Suprapubic skin (tissue), 4 donors: ENCODE measurements at regions not wholly inside any gene's neighbourhood (a gene's known extent, or its start where the extent isn't known, plus 50 kb on each side); places are given as distances from the start of the nearest gene placed in this dataset.

ENCODE experiments used
- DNase-seq, 2 donors: peaks; one replicate each; pipeline ENCODE4 v3.0.0-alpha.2; 2019; ENCODE audit warnings: low spot score in 2 of 2
- H3K27ac ChIP-seq: fragments of 200-600 bp; sonication (generic); one replicate; pipeline ENCODE4 v1.5.1; 2019
- H3K27me3 ChIP-seq: fragments of 200-600 bp; sonication (generic); one replicate; pipeline ENCODE4 v1.5.1; 2019
- H3K36me3 ChIP-seq: fragments of 200-600 bp; sonication (generic); one replicate; pipeline ENCODE4 v1.5.1; 2019
- H3K4me1 ChIP-seq: fragments of 200-600 bp; sonication (generic); one replicate; pipeline ENCODE4 v1.5.1; 2019
- H3K4me3 ChIP-seq: fragments of 200-600 bp; sonication (generic); one replicate; pipeline ENCODE4 v1.5.1; 2019; ENCODE audit warnings: mild to moderate bottlenecking
- H3K9me3 ChIP-seq: fragments of 200-600 bp; sonication (generic); one replicate; pipeline ENCODE4 v1.5.1; 2019
- CTCF ChIP-seq, 2 donors: fragments of 200-600 bp in 1 of 2; fragments of 450-650 bp in 1 of 2; sonication (generic) in 1 of 2; IDR thresholded peaks; one replicate each; pipeline ENCODE4 v1.5.1; 2016 to 2019; ENCODE audit warnings: antibody characterized with exemption in 2 of 2, mild to moderate bottlenecking in 1 of 2, moderate library complexity in 1 of 2
- EP300 ChIP-seq: sonication (generic); formaldehyde crosslinking; IDR thresholded peaks from one replicate; pipeline ENCODE4 v1.6.1; 2017; ENCODE audit warnings: antibody characterized with exemption
- POLR2A ChIP-seq, 2 donors: fragments of 450-650 bp; IDR thresholded peaks; one replicate each; pipeline ENCODE4 v1.6.1; 2017; ENCODE audit warnings: antibody characterized with exemption in 2 of 2, mild to moderate bottlenecking in 2 of 2, moderate library complexity in 2 of 2
- POLR2AphosphoS5 ChIP-seq, 3 donors: sonication (generic); formaldehyde crosslinking; IDR thresholded peaks; one replicate each; pipeline ENCODE4 v1.6.1; 2017; ENCODE audit warnings: antibody characterized with exemption in 3 of 3
- WGBS: methylation state at CpG from one replicate; pipeline ENCODE4 v1.1.5; 2018; 5-methylcytosine and 5-hydroxymethylcytosine counted together

GRCh38 chr2:180472133-180472532 lies 465.0 kb upstream of the CWC22 start:
- 65% methylated on average over 1 of the region's 1 CpG for WGBS
- H3K9me3 ChIP-seq, result no peaks in the 10 kb centered on the region
- no peak for DNase-seq
- no peaks in the 10 kb centered on the region for H3K36me3 ChIP-seq
- H3K4me3 ChIP-seq, result no peak overlapping the region
- TF ChIP-seq EP300 (no peak), CTCF (IDR thresholded peaks at IDR 0.05) (no peak)
- no peak overlapping the region for H3K27ac ChIP-seq
- H3K27me3 ChIP-seq, result no peaks in the 10 kb centered on the region
- no peaks in the 10 kb centered on the region for H3K4me1 ChIP-seq

- H3K36me3 ChIP-seq, result no peaks in the 10 kb centered on the region
- H3K4me1 ChIP-seq, result no peaks in the 10 kb centered on the region
- H3K27ac ChIP-seq, result no peak overlapping the region
- TF ChIP-seq POLR2AphosphoS5 (IDR thresholded peaks at IDR 0.05), result no peak
- no peak for TF ChIP-seq EP300
- no peak for TF ChIP-seq CTCF (IDR thresholded peaks at IDR 0.05)
- no peak for TF ChIP-seq POLR2A (IDR thresholded peaks at IDR 0.05)
- H3K4me3 ChIP-seq, result no peak overlapping the region
- H3K27me3 ChIP-seq, result no peaks in the 10 kb centered on the region
- H3K9me3 ChIP-seq, result no peaks in the 10 kb centered on the region
- DNase-seq, result no peak
Observed at GRCh38 chr2:180463608-180464007, 456.5 kb upstream of the CWC22 start.

GRCh38 chr2:180461761-180462160 lies 454.7 kb upstream of the CWC22 start:
- Histone ChIP-seq H3K36me3 (no peaks in the 10 kb centered on the region), H3K27me3 (no peaks in the 10 kb centered on the region), H3K4me1 (no peaks in the 10 kb centered on the region), H3K4me3 (no peak overlapping the region), H3K9me3 (no peaks in the 10 kb centered on the region), H3K27ac (no peak overlapping the region)
- TF ChIP-seq POLR2A (IDR thresholded peaks at IDR 0.05) (no peak), POLR2AphosphoS5 (IDR thresholded peaks at IDR 0.05) (no peak), CTCF (IDR thresholded peaks at IDR 0.05) (no peak), EP300 (no peak)
- WGBS, result 71% methylated on average over 3 of the region's 3 CpGs
- no peak for DNase-seq

GRCh38 chr2:180456801-180457200 lies 449.7 kb upstream of the CWC22 start:
- Histone ChIP-seq H3K27me3 (no peaks in the 10 kb centered on the region), H3K4me1 (no peaks in the 10 kb centered on the region), H3K36me3 (no peaks in the 10 kb centered on the region), H3K4me3 (no peak overlapping the region), H3K9me3 (no peaks in the 10 kb centered on the region), H3K27ac (no peak overlapping the region)
- WGBS, result 59% methylated on average over 3 of the region's 3 CpGs
- DNase-seq, result no peak
- TF ChIP-seq POLR2A (IDR thresholded peaks at IDR 0.05), result no peak
- no peak for TF ChIP-seq CTCF (IDR thresholded peaks at IDR 0.05)
- no peak for TF ChIP-seq EP300
- TF ChIP-seq POLR2AphosphoS5 (IDR thresholded peaks at IDR 0.05), result no peak

- TF ChIP-seq POLR2AphosphoS5 (IDR thresholded peaks at IDR 0.05) (no peak), EP300 (no peak), CTCF (IDR thresholded peaks at IDR 0.05) (no peak), POLR2A (IDR thresholded peaks at IDR 0.05) (no peak)
- Histone ChIP-seq H3K27ac (no peak overlapping the region), H3K9me3 (no peaks in the 10 kb centered on the region), H3K36me3 (no peaks in the 10 kb centered on the region), H3K27me3 (no peaks in the 10 kb centered on the region), H3K4me1 (no peaks in the 10 kb centered on the region), H3K4me3 (no peak overlapping the region)
- DNase-seq, result no peak
Observed at GRCh38 chr2:180450841-180451240, 443.7 kb upstream of the CWC22 start.
